AG04449 (cell line): ENCODE measurements at regions not wholly inside any gene's neighbourhood (a gene's known extent, or its start where the extent isn't known, plus 50 kb on each side); places are given as distances from the start of the nearest gene placed in this dataset.

Source experiments
- CTCF ChIA-PET: fragments of 350-600 bp; formaldehyde crosslinking; extraction: SDS; loops from one replicate; lab custom pipeline; 2021; ENCODE audit warnings: antibody characterized with exemption; lab: Yijun Ruan, JAX
- POLR2A ChIA-PET: fragments of 400-600, 350-600 bp; formaldehyde crosslinking; extraction: SDS; loops from one replicate; lab custom pipeline; 2020; ENCODE audit warnings: antibody characterized with exemption, inconsistent platforms; lab: Yijun Ruan, JAX
- DNase-seq: peaks from one replicate; pipeline ENCODE4 v3.0.0-alpha.2; 2010; ENCODE audit warnings: low read depth, low spot score
- H3K4me3 ChIP-seq: 2 replicates; pipeline ENCODE4 v1.5.1; 2011; ENCODE audit warnings: low read depth, mild to moderate bottlenecking, control low read depth, low read length
- CTCF ChIP-seq: IDR thresholded peaks from one replicate; pipeline ENCODE4 v1.5.1; 2011; ENCODE audit warnings: mild to moderate bottlenecking, moderate library complexity, low read length, control low read depth, inconsistent platforms; ENCODE audit not compliant: insufficient read depth; ENCODE audit errors: missing control alignments

DNA sequence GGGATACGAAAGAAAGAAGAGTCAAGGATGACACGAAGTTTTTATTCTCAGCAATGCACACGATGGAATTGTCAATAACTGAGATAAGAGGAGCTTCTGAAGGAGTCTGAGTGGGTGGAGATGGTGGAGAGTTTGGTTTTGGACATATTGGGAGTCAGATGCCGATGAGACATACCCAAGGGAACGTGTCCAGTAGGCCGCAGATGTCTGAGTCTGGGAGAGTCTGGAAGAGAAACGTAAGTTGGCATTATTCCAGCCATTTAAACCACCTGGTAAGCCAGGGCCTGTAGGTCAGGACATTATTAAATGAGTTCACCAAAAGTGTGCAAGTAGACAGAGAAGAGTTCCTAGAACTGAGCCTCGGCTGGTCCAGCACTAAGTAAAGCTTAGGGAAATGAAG, 478.3 kb upstream of the CDH5 start:
- ChIA-PET CTCF (no interaction called here), POLR2A (no interaction called here)
- no peak overlapping the region for H3K4me3 ChIP-seq
- DNase-seq: no peak
- TF ChIP-seq CTCF: no peak

DNA sequence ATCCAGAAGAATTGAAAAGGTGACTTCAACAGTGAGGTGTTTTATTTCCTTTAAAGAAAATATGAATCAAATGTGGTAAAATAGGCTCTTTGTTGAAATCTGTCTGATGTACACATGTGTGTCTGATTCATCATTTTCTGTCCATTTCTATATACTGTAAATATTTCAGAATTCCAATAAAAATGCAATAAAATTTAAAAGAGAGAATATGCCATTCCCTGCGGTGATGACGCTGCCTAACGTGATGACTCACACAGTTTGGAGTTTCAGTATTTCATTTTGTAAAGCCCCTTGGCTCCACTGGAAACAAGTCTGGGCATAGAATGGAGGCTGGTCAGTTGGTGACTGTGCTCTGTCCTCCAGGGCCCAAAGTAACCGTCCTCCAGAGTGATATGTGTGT, 482.5 kb upstream of the CDH5 start:
- CTCF ChIA-PET: no interaction called here
- no peak for TF ChIP-seq CTCF
- POLR2A ChIA-PET: no interaction called here
- DNase-seq: no peak
- H3K4me3 ChIP-seq: no peak overlapping the region

GRCh38 chr16:65878347-65878746, 488.1 kb upstream of the CDH5 start:
- TF ChIP-seq CTCF: no peak
- H3K4me3 ChIP-seq: no peak overlapping the region
- POLR2A ChIA-PET: no interaction called here
- CTCF ChIA-PET: no interaction called here
- no peak for DNase-seq

GRCh38 chr16:65876624-65877023, 489.9 kb upstream of the CDH5 start:
- CTCF ChIA-PET: no interaction called here
- TF ChIP-seq CTCF: no peak
- POLR2A ChIA-PET: no interaction called here
- no peak for DNase-seq
- H3K4me3 ChIP-seq: no peak overlapping the region

GRCh38 chr16:65876056-65876408, 490.5 kb upstream of the CDH5 start:
- TF ChIP-seq CTCF: no peak

DNA sequence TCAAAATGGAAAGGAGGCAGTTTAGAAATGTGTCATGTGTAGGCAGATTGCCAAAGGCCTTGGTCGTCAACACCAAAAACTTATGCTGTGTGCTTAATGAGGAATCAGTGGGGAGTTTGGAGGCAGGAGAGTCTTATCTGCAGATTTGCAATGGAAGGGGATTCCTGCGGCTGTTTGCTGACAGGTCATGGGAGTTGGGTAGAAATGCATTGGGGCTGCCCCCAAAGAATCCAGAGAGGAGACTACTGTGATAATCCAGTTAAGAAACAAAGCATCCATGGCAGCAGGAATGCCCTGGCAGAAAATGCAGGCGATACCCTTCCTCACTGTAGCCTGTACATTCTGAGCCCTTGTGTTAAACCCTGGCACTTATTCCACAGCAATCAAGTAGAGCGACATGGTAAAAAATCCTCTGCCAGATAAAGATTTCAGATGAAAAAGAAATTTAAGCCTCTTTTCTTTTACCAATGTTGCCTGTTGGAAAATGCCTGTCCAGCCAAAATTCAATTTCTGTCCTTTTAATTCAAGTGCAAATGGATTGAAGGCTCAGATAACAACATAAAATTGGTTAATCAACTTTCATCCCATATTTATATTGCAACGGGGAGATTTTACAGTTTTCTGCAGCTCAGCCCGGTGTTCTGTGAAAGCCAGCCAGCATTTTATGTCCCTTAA, 491.0 kb upstream of the CDH5 start:
- TF ChIP-seq CTCF: no peak
- DNase-seq: no peak
- H3K4me3 ChIP-seq: no peak overlapping the region
- CTCF ChIA-PET: no interaction called here
- POLR2A ChIA-PET: no interaction called here

More at GRCh38 chr16:65876056-65876408, 490.5 kb upstream of the CDH5 start:
- no peak overlapping the region for H3K4me3 ChIP-seq
- ChIA-PET POLR2A (no interaction called here), CTCF (no interaction called here)
- no peak for DNase-seq
